ENCODE measurements at regions not wholly inside any gene's neighbourhood (a gene's known extent, or its start where the extent isn't known, plus 50 kb on each side); places are given as distances from the start of the nearest gene placed in this dataset.
"Not testable (repeated sequence)": the region's sequence is repeated elsewhere in the genome, so short reads cannot be mapped to it uniquely, and the experiment has no call there.

DNA sequence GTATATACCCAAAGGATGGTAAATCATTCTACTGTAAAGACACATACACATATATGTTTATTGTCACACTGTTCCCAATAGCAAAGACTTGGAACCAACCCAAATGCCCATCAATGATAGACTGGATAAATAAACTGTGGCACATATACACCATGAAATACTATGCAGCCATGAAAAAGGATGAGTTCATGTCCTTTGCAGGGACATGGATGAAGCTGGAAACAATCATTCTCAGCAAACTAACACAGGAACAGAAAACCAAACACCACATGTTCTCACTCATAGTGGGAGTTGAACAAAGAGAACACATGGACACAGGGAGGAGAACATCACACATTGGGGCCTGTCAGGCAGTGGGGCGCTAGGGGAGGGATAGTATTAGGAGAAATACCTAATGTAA lies 167.1 kb upstream of the MMADHC start:
- not testable (repeated sequence) for TF ChIP-seq CTCF (IDR thresholded peaks at IDR 0.05); USF1 (IDR thresholded peaks at IDR 0.05; ENCODE audit: borderline replicate concordance, low read depth); TCF12 (IDR thresholded peaks at IDR 0.05); GABPA (IDR thresholded peaks at IDR 0.05; ENCODE audit: low read depth)
- TF ChIP-seq, protein P1, sequence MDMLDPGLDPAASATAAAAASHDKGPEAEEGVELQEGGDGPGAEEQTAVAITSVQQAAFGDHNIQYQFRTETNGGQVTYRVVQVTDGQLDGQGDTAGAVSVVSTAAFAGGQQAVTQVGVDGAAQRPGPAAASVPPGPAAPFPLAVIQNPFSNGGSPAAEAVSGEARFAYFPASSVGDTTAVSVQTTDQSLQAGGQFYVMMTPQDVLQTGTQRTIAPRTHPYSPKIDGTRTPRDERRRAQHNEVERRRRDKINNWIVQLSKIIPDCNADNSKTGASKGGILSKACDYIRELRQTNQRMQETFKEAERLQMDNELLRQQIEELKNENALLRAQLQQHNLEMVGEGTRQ (IDR thresholded peaks at IDR 0.05; ENCODE audit: borderline replicate concordance, low read depth, low read length) = not testable (repeated sequence)
- TF ChIP-seq, protein P2, sequence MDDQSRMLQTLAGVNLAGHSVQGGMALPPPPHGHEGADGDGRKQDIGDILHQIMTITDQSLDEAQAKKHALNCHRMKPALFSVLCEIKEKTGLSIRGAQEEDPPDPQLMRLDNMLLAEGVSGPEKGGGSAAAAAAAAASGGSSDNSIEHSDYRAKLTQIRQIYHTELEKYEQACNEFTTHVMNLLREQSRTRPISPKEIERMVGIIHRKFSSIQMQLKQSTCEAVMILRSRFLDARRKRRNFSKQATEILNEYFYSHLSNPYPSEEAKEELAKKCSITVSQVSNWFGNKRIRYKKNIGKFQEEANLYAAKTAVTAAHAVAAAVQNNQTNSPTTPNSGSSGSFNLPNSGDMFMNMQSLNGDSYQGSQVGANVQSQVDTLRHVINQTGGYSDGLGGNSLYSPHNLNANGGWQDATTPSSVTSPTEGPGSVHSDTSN (IDR thresholded peaks at IDR 0.05) = not testable (repeated sequence)
